Right lobe of liver (tissue), 6 donors: ENCODE measurements at regions not wholly inside any gene's neighbourhood (a gene's known extent, or its start where the extent isn't known, plus 50 kb on each side); places are given as distances from the start of the nearest gene placed in this dataset.

Source experiments
- ATAC-seq, 4 donors: fragments of 200-7000 bp; cut with Tn5 transposase; one replicate each; pipeline ENCODE4 v1.9.1; 2020; ENCODE audit warnings: mild to moderate bottlenecking in 4 of 4, moderate library complexity in 4 of 4
- DNase-seq, 3 donors: peaks; one replicate each; pipeline ENCODE4 v3.0.0-alpha.2; 2020
- H3K27ac ChIP-seq, 3 donors: fragments of 200-600 bp; one replicate each; pipeline ENCODE4 v1.8.0; 2022
- H3K27me3 ChIP-seq, 2 donors: fragments of 200-600 bp; one replicate each; pipeline ENCODE4 v1.8.0; 2022
- H3K36me3 ChIP-seq, 4 donors: fragments of 200-600 bp; sonication (generic) in 1 of 4; one replicate each; pipeline versions ENCODE4 v1.5.1 to v1.8.0; 2017 to 2022; ENCODE audit warnings: control low read depth in 1 of 4
- H3K4me1 ChIP-seq, 4 donors: fragments of 200-600 bp; sonication (generic) in 1 of 4; one replicate each; pipeline versions ENCODE4 v1.5.1 to v1.8.0; 2017 to 2022; ENCODE audit warnings: control low read depth in 1 of 4
- H3K4me3 ChIP-seq, 3 donors: fragments of 200-600 bp; one replicate each; pipeline ENCODE4 v1.8.0; 2022
- H3K9me3 ChIP-seq, 4 donors: fragments of 200-600 bp; sonication (generic) in 1 of 4; one replicate each; pipeline versions ENCODE4 v1.5.1 to v1.8.0; 2017 to 2022; ENCODE audit warnings: control low read depth in 1 of 4
- POLR2A ChIP-seq: fragments of 450-650 bp; IDR thresholded peaks from one replicate; pipeline ENCODE4 v1.6.1; 2017; ENCODE audit warnings: antibody characterized with exemption, mild to moderate bottlenecking
- WGBS: methylation state at CpG from one replicate; pipeline ENCODE4 v1.1.6; 2018; ENCODE audit warnings: low coverage, low lambda C conversion rate; ENCODE audit not compliant: insufficient coverage; ENCODE audit errors: missing lambda C conversion rate; 5-methylcytosine and 5-hydroxymethylcytosine counted together
- intact Hi-C, 2 donors: fragments of 100-400 bp; cut with DNase I; formaldehyde crosslinking; loops; one replicate each; pipeline versions ENCODE4 v1.11.2 to v1.14.1; 2022
- TF ChIP-seq, protein P1 (sequence below), 4 donors: fragments of 200-600 bp in 3 of 4; fragments of 450-650 bp in 1 of 4; IDR thresholded peaks; one replicate each; pipeline versions ENCODE4 v1.5.1 to v1.8.0; 2016 to 2022; ENCODE audit warnings: antibody characterized with exemption in 4 of 4, mild to moderate bottlenecking in 2 of 4
- donor health status: DM: no; HTN: yes; CAD: no.
- donor health status: DM: no; HTN: no; CAD: no.
- donor health status: DM: no; HTN: no; CAD: no.
- donor health status: DM: no; HTN: yes; CAD: no.
- donor health status: DM: no; HTN: yes; CAD: no.

DNA sequence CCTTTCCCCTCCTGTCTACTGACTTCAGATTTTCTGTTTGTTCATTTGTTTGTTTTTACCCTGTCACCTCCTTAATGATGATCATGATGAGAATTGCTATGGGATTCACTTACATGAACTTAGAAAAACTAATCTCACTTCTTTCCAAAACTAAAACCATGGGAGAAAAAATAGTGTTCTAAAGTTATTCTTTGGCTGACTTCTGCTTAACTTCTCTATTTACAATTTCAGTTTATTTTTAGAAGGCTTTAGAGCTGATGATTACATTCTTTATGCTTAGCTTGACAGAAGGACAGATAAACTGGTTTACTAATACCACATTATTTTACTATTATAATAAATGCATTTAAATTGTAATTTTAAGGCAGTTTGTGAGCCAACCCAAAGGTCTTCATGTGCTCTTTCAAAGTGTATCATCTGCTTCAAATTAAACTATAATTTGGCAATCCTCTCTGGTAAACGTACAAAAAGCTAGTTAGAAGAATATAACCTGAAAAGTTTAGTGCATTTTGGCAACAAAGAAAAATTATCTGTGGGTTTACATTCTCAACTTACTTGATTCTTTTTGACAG is 676.8 kb upstream of the UBE2E2 start:
- intact Hi-C loops, result no loop called here
- H3K9me3 ChIP-seq, result no peaks in the 10 kb centered on the region
- DNase-seq, result no peak
- H3K4me1 ChIP-seq, result no peaks in the 10 kb centered on the region
- ATAC-seq, result no peak
- H3K27me3 ChIP-seq, result no peaks in the 10 kb centered on the region
- TF ChIP-seq POLR2A, result no peak
- H3K4me3 ChIP-seq, result no peak overlapping the region
- WGBS, result 7% methylated on average over 1 of the region's 1 CpG
- H3K36me3 ChIP-seq, result no peaks in the 10 kb centered on the region
- no peak overlapping the region for H3K27ac ChIP-seq

DNA sequence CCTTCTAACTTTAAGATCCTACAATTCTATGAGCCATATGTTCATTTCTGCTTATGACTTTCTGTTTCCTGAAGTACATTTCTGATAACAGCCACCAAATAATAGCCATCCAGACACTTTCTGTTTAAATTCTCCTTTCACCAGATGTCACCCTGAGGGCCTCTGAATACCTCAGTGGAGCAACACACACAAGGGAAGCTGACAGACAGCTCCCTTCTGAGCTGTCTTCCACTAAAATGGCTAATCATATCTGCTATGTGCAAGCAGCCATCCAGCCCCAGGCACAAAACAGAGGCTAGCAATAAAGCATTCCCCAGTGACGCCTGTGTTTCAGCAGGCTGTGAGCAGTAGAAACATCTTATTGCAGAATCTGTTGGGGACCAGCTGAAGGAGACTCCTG is 666.6 kb upstream of the UBE2E2 start:
- Histone ChIP-seq H3K4me3 (no peak overlapping the region), H3K27me3 (no peaks in the 10 kb centered on the region), H3K27ac (no peak overlapping the region), H3K36me3 (no peaks in the 10 kb centered on the region), H3K4me1 (no peaks in the 10 kb centered on the region), H3K9me3 (no peaks in the 10 kb centered on the region)
- intact Hi-C loops, result no loop called here
- TF ChIP-seq, protein P1, sequence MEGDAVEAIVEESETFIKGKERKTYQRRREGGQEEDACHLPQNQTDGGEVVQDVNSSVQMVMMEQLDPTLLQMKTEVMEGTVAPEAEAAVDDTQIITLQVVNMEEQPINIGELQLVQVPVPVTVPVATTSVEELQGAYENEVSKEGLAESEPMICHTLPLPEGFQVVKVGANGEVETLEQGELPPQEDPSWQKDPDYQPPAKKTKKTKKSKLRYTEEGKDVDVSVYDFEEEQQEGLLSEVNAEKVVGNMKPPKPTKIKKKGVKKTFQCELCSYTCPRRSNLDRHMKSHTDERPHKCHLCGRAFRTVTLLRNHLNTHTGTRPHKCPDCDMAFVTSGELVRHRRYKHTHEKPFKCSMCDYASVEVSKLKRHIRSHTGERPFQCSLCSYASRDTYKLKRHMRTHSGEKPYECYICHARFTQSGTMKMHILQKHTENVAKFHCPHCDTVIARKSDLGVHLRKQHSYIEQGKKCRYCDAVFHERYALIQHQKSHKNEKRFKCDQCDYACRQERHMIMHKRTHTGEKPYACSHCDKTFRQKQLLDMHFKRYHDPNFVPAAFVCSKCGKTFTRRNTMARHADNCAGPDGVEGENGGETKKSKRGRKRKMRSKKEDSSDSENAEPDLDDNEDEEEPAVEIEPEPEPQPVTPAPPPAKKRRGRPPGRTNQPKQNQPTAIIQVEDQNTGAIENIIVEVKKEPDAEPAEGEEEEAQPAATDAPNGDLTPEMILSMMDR (IDR thresholded peaks at IDR 0.05), result no peak
- no peak for TF ChIP-seq POLR2A
- ATAC-seq (no peak), DNase-seq (no peak)
- WGBS, result 50% methylated on average over 1 of the region's 1 CpG

DNA sequence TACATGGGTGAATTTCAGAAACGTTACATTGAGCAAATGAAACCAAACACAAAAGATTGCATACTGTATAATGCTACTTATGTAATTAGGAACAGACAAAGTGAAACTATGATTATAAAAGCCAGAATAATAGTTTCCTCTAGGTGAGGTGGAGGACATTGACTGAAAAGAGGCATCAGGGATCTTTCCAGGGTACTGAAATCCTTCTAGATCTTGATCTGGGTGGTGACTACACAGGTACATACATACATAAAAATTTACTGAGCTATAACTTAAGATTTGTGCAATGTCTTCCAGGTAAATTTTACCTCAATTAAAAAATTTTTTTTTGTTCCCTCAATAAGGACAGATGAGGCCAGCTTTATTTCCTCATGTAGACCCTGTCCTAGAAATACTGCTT is 665.6 kb upstream of the UBE2E2 start:
- DNase-seq, result no peak
- TF ChIP-seq, protein P1 (IDR thresholded peaks at IDR 0.05), result no peak
- TF ChIP-seq POLR2A, result no peak
- H3K27ac ChIP-seq, result no peak overlapping the region
- H3K9me3 ChIP-seq, result no peaks in the 10 kb centered on the region
- H3K4me1 ChIP-seq, result no peaks in the 10 kb centered on the region
- intact Hi-C loops, result no loop called here
- H3K4me3 ChIP-seq, result no peak overlapping the region
- WGBS, result 35% methylated on average over 1 of the region's 1 CpG
- no peaks in the 10 kb centered on the region for H3K27me3 ChIP-seq
- no peaks in the 10 kb centered on the region for H3K36me3 ChIP-seq
- ATAC-seq, result no peak

DNA sequence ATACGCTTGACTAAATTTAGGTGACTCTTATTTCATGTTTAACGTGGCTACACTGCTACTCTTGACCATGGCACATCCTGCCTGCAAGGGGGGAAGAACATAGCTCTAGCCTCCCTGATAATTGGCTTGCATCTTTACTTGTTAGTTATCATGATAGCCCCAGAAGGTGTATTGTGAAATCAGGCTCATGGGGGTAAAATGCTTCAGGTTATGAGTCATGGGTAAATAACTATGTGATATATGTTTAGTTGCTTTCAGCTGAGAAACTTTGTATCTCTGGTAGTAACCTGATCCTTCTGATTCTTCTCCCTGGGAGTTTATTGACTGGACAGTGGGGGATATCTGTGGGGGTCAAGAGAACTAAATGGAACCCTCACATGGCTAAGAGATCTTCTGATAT is 660.8 kb upstream of the UBE2E2 start:
- Histone ChIP-seq H3K4me1 (no peaks in the 10 kb centered on the region), H3K4me3 (no peak overlapping the region), H3K36me3 (no peaks in the 10 kb centered on the region), H3K27ac (no peak overlapping the region), H3K9me3 (no peaks in the 10 kb centered on the region), H3K27me3 (no peaks in the 10 kb centered on the region)
- intact Hi-C loops, result no loop called here
- 63% methylated on average over 2 of the region's 2 CpGs for WGBS
- no peak for ATAC-seq
- DNase-seq, result no peak
- TF ChIP-seq POLR2A, result no peak
- TF ChIP-seq, protein P1 (IDR thresholded peaks at IDR 0.05), result no peak

DNA sequence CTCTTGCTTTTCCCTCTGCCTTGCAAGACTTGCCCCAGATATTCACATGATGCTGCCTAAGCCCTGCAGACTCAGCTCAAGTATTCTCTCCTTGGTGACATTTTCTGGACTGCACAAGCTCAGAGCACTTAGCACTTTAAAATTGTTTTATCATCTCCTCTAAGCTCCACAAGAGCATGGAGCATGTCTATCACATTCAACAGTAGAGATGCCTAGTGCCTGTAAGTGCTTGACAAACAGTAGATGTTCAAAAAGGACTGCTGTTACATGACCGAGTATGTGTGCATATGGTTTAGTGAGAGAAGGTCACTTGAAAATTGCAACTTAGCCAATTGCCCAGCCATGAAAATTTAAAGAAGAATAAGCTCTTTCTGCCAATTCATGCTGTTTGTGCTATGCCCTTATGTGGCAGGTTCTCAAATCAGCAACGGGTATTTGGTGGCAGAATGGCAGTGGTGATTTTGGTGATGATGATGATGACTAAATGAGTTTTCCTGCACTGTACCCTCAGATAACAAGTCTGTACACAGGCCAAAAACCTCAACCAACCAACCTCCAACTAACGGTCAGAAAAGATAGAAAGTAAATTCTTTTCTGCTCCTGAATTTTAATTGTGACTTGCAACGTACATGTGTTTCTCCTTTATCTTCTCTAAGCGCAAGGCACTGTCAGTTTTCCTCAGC is 647.2 kb upstream of the UBE2E2 start:
- Histone ChIP-seq H3K27me3 (no peaks in the 10 kb centered on the region), H3K4me1 (no peaks in the 10 kb centered on the region), H3K4me3 (no peak overlapping the region), H3K36me3 (no peaks in the 10 kb centered on the region), H3K27ac (no peak overlapping the region), H3K9me3 (no peaks in the 10 kb centered on the region)
- no peak for TF ChIP-seq POLR2A
- TF ChIP-seq, protein P1 (IDR thresholded peaks at IDR 0.05), result no peak
- DNase-seq (no peak), ATAC-seq (no peak)
- intact Hi-C loops, result no loop called here
- 48% methylated on average over 5 of the region's 5 CpGs for whole genome bisulfite sequencing
